HEK293T (cell line): ENCODE measurements at regions not wholly inside any gene's neighbourhood (a gene's known extent, or its start where the extent isn't known, plus 50 kb on each side); places are given as distances from the start of the nearest gene placed in this dataset.

Experiments used
- ARNT ChIP-seq: fragments of 450-650 bp; IDR thresholded peaks from 2 replicates; pipeline ENCODE4 v1.6.1; 2017; ENCODE audit warnings: mild to moderate bottlenecking
- BHLHE40 ChIP-seq: fragments of 450-650 bp; IDR thresholded peaks from 2 replicates; pipeline ENCODE4 v1.6.1; 2016; ENCODE audit warnings: mild to moderate bottlenecking, moderate library complexity, borderline replicate concordance
- CTBP1 ChIP-seq: fragments of 450-650 bp; IDR thresholded peaks from 2 replicates; pipeline ENCODE4 v1.6.1; 2016; ENCODE audit warnings: borderline replicate concordance
- ELF4 ChIP-seq: fragments of 450-650 bp; IDR thresholded peaks from 2 replicates; pipeline ENCODE4 v1.6.1; 2017; ENCODE audit warnings: antibody characterized with exemption
- FOXA1 ChIP-seq: fragments of 450-650 bp; IDR thresholded peaks from 2 replicates; pipeline ENCODE4 v1.6.1; 2016; ENCODE audit warnings: mild to moderate bottlenecking
- FOXK2 ChIP-seq: fragments of 450-650 bp; IDR thresholded peaks from 2 replicates; pipeline ENCODE4 v1.6.1; 2016; ENCODE audit warnings: mild to moderate bottlenecking
- FOXM1 ChIP-seq: fragments of 450-650 bp; IDR thresholded peaks from 2 replicates; pipeline ENCODE4 v1.6.1; 2017; ENCODE audit warnings: mild to moderate bottlenecking, borderline replicate concordance
- HDGF ChIP-seq: fragments of 450-650 bp; IDR thresholded peaks from 2 replicates; pipeline ENCODE4 v1.6.1; 2017; ENCODE audit warnings: antibody characterized with exemption, borderline replicate concordance
- NFRKB ChIP-seq: fragments of 450-650 bp; IDR thresholded peaks from 2 replicates; pipeline ENCODE4 v1.6.1; 2016; ENCODE audit warnings: mild to moderate bottlenecking, moderate library complexity
- PKNOX1 ChIP-seq: fragments of 450-650 bp; IDR thresholded peaks from 2 replicates; pipeline ENCODE4 v1.6.1; 2016
- SP1 ChIP-seq: fragments of 450-650 bp; IDR thresholded peaks from 2 replicates; pipeline ENCODE4 v1.6.1; 2017
- SUZ12 ChIP-seq: fragments of 450-650 bp; IDR thresholded peaks from 2 replicates; pipeline ENCODE4 v1.6.1; 2016; ENCODE audit warnings: mild to moderate bottlenecking
- TARDBP ChIP-seq: fragments of 450-650 bp; IDR thresholded peaks from 2 replicates; pipeline ENCODE4 v1.6.1; 2016
- ZNF384 ChIP-seq: fragments of 450-650 bp; IDR thresholded peaks from 2 replicates; pipeline ENCODE4 v1.6.1; 2016

GRCh38 chr10:34932235-34932634, 117.1 kb upstream of the PARD3 start:
- TF ChIP-seq TARDBP: no peak
- no peak for TF ChIP-seq HDGF
- TF ChIP-seq NFRKB: no peak
- TF ChIP-seq FOXM1: no peak
- TF ChIP-seq BHLHE40: no peak
- no peak for TF ChIP-seq SP1
- no peak for TF ChIP-seq ZNF384
- TF ChIP-seq ELF4: no peak
- TF ChIP-seq PKNOX1: no peak
- no peak for TF ChIP-seq SUZ12
- TF ChIP-seq FOXK2: no peak
- TF ChIP-seq CTBP1: no peak
- no peak for TF ChIP-seq ARNT
- TF ChIP-seq FOXA1: no peak
